NT2/D1 (cell line): ENCODE measurements at regions not wholly inside any gene's neighbourhood (a gene's known extent, or its start where the extent isn't known, plus 50 kb on each side); places are given as distances from the start of the nearest gene placed in this dataset.

Experiments
- DNase-seq: peaks from one replicate; pipeline ENCODE4 v3.0.0-alpha.2; 2011; ENCODE audit warnings: low read depth, low spot score
- H3K27me3 ChIP-seq: 2 replicates; pipeline ENCODE4 v1.6.0; 2011; ENCODE audit warnings: mild to moderate bottlenecking; ENCODE audit not compliant: insufficient read length, insufficient read depth
- H3K36me3 ChIP-seq: 2 replicates; pipeline ENCODE4 v1.6.1; 2011; ENCODE audit warnings: mild to moderate bottlenecking, low read length, mixed read lengths; ENCODE audit not compliant: insufficient read depth, insufficient read length
- H3K4me1 ChIP-seq: 2 replicates; pipeline ENCODE4 v1.5.1; 2011; ENCODE audit not compliant: insufficient read depth, insufficient read length
- H3K4me3 ChIP-seq: 2 replicates; pipeline ENCODE4 v1.5.1; 2011; ENCODE audit warnings: low read depth; ENCODE audit not compliant: insufficient read length
- H3K9ac ChIP-seq: 2 replicates; pipeline ENCODE4 v1.6.0; 2011; ENCODE audit warnings: low read depth; ENCODE audit not compliant: insufficient read length
- H3K9me3 ChIP-seq: 2 replicates; pipeline ENCODE4 v1.5.1; 2011; ENCODE audit warnings: mild to moderate bottlenecking, low read length; ENCODE audit not compliant: insufficient read depth
- SUZ12 ChIP-seq: IDR thresholded peaks from 2 replicates; pipeline ENCODE4 v1.6.1; 2011; ENCODE audit not compliant: insufficient read length, insufficient read depth; ENCODE audit errors: extremely low read depth
- YY1 ChIP-seq: IDR thresholded peaks from 2 replicates; pipeline ENCODE4 v1.6.1; 2011; ENCODE audit not compliant: insufficient read length, insufficient read depth
- ZNF274 ChIP-seq: IDR thresholded peaks from 2 replicates; pipeline ENCODE4 v1.6.1; 2011; ENCODE audit warnings: mild to moderate bottlenecking, low read depth, low read length

DNA sequence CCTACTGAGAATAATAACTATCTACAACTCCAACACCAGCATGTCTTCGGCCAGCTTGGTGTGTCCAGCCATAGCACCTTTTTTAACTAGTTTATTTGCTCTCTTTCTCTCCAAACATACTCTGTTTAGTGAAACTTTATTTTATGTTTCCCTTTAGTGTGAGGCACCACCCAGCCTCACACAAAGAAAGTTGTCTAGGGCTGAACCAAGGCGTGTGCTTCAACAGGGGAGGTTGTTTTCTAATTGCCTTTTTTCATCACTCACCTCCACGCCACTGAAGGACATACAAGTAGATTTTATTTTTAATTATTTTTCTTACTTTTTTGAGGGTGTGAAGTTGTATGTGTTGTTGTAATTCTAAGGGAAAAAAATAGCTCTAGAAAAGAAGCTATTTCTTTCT, 125.6 kb upstream of the MARCKS start:
- Histone ChIP-seq H3K4me1 (no peaks in the 10 kb centered on the region), H3K9me3 (no peaks in the 10 kb centered on the region), H3K9ac (no peak overlapping the region), H3K27me3 (no peaks in the 10 kb centered on the region), H3K36me3 (no peaks in the 10 kb centered on the region), H3K4me3 (no peak overlapping the region)
- TF ChIP-seq YY1 (no peak), ZNF274 (no peak), SUZ12 (no peak)
- DNase-seq: no peak

DNA sequence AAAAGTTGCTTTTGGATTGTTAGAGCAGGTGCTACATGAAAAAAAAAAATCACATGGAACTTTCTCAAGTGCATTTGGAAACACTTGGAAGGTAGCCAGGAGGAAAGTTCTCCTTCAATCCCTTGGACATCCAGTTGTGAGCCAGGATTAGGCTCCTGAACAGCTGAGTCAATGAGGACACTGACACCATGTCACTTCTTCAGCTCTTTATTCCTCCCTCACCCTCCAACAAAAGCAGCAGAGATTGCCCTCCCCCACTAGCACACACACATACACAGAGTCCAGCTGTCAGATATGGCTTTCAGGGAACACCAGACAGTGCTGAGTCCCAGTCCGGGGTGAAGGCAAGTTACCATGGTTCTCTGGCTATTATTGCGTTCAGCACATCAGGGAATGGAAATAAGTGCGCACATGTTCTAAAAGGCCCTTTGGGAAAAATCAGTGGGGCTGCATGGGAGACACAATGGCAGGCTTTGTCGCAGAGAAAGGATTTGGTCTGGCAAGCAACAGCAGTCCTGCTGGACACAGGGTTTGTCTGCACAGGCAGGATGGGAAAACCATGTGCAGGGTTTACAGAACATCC, 124.7 kb upstream of the MARCKS start:
- TF ChIP-seq ZNF274: no peak
- no peak for TF ChIP-seq YY1
- TF ChIP-seq SUZ12: no peak
- no peak for DNase-seq
- Histone ChIP-seq H3K27me3 (no peaks in the 10 kb centered on the region), H3K4me1 (no peaks in the 10 kb centered on the region), H3K9ac (no peak overlapping the region), H3K36me3 (no peaks in the 10 kb centered on the region), H3K4me3 (no peak overlapping the region), H3K9me3 (no peaks in the 10 kb centered on the region)

DNA sequence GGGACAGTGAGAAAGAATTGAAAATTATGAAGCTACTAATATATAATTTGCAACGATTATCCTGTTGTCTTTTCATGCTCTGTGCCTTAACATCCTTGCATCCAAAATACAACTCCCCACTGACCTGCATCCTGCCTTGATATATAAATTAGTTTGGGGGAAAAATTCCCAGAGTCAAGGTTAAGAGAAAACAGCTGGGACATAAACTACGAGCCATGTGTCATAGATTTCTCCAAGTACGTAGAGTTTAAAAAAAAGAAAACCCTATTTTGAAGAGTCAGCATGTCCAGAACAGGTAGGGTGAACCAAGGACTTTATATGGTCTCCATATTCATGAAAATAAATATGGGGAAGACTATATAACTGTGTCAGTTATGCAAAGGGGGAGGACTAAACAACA, 123.8 kb upstream of the MARCKS start:
- Histone ChIP-seq H3K36me3 (no peaks in the 10 kb centered on the region), H3K9me3 (no peaks in the 10 kb centered on the region), H3K4me1 (no peaks in the 10 kb centered on the region), H3K27me3 (no peaks in the 10 kb centered on the region), H3K9ac (no peak overlapping the region), H3K4me3 (no peak overlapping the region)
- no peak for DNase-seq
- TF ChIP-seq SUZ12 (no peak), YY1 (no peak), ZNF274 (no peak)

DNA sequence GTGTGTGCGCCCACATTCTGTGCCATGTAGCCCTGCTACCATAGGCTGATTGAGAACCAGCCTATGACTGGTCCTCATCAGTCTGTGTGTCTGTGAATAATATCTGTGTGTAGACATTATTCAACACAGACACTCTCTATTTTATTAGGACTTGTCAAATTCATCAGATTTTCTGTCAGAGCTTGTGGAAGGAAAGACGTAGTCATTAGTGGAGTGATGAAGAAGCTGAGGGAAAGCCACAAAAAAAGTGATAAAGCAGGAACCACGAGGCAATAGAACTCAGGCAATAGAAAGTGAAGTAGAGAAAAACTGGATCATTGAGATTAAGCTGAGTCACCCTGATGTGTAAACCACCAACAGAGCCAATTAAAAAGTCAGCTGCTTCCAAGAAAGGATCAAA, 122.2 kb upstream of the MARCKS start:
- DNase-seq: no peak
- Histone ChIP-seq H3K4me3 (no peak overlapping the region), H3K36me3 (no peaks in the 10 kb centered on the region), H3K9me3 (no peaks in the 10 kb centered on the region), H3K27me3 (no peaks in the 10 kb centered on the region), H3K9ac (no peak overlapping the region), H3K4me1 (no peaks in the 10 kb centered on the region)
- TF ChIP-seq YY1: no peak

DNA sequence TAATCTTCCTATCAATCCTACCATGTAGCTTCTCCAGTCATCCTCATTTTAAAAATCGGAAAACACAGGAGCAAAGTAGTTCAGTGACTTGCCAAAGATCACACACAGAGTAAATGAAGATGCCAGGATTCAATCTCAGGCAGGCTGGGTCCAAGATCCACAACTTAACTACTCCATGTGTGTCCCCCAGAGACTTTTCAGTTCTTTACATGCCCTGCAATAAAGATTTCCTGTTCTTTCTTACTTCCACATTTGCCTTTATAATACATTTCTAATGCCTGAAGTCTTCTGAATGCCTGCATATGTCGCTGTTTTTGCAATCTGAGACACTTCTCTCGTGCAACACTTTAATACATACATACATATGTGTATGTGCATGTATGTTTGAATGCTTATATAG, 121.7 kb upstream of the MARCKS start:
- Histone ChIP-seq H3K4me1 (no peaks in the 10 kb centered on the region), H3K9ac (no peak overlapping the region), H3K4me3 (no peak overlapping the region), H3K9me3 (no peaks in the 10 kb centered on the region), H3K36me3 (no peaks in the 10 kb centered on the region), H3K27me3 (no peaks in the 10 kb centered on the region)
- no peak for TF ChIP-seq SUZ12
- no peak for TF ChIP-seq YY1
- no peak for TF ChIP-seq ZNF274
- DNase-seq: no peak

DNA sequence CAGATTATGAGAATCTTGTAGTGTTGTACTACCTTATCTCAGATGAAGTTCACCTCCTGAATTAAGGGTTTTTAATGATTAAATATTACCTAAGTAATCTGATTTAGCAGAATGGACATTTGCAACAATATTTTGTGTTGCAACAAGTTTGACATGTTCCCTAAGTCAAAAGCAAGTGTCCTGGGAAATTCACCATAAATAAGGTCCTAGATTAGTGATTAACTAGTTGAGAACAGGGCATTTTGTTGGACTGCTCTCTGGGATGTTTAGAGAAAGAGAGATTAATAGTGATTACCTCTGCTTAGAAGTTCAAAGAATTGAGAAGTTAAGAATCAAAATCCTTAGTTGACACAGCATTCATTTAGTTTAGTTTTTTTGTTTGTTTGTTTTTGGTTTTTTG, 120.2 kb upstream of the MARCKS start:
- Histone ChIP-seq H3K4me3 (no peak overlapping the region), H3K36me3 (no peaks in the 10 kb centered on the region), H3K9me3 (no peaks in the 10 kb centered on the region), H3K9ac (no peak overlapping the region), H3K27me3 (no peaks in the 10 kb centered on the region), H3K4me1 (no peaks in the 10 kb centered on the region)
- DNase-seq: no peak
- TF ChIP-seq ZNF274 (no peak), YY1 (no peak), SUZ12 (no peak)

DNA sequence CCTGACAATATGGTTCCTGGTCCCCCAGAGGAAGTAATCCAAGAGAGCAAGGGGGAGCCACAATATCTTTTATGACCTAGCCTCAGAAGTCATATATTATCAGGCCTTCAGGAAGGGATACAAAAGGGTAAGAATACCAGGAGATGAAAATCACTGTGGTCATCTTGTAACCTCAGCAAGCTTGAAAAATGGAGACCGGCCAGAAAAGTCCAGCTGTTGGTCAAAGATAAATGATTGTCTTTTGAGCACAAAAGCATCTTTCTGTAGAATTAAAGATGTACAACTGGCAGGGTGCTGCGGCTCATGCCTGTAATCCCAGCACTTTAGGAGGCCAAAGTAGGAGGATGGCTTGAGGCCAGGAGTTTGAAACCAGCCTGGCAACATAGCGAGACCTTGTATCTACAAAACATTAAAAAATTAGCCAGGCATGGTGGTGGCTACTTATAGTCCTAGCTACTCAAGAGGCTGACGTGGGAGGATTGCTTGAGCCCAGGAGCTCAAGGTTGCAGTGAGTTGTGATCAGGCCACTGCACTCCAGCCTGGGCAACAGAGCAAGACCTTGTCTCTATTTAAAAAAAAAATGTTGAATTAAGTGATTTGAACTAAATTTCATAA, 118.0 kb upstream of the MARCKS start:
- Histone ChIP-seq H3K4me3 (no peak overlapping the region), H3K4me1 (no peaks in the 10 kb centered on the region), H3K27me3 (no peaks in the 10 kb centered on the region), H3K9ac (no peak overlapping the region), H3K9me3 (no peaks in the 10 kb centered on the region), H3K36me3 (no peaks in the 10 kb centered on the region)
- no peak for DNase-seq
- TF ChIP-seq YY1: no peak
- no peak for TF ChIP-seq SUZ12
- TF ChIP-seq ZNF274: no peak
